Kidney (tissue), 13 donors: ENCODE measurements at regions not wholly inside any gene's neighbourhood (a gene's known extent, or its start where the extent isn't known, plus 50 kb on each side); places are given as distances from the start of the nearest gene placed in this dataset.

Experiments
- DNase-seq, 5 donors: peaks; one replicate each; pipeline ENCODE4 v3.0.0-alpha.2; 2013 to 2020
- FAIRE-seq: peaks from 2 replicates; lab custom pipeline; 2012; peaks lifted over from hg19 to GRCh38; lab: Jason Lieb, UNC
- H3K27ac ChIP-seq, 2 donors: one replicate each; pipeline ENCODE4 v1.7.0; 2013; ENCODE audit warnings: low read depth in 2 of 2, low read length in 2 of 2, inconsistent platforms in 1 of 2
- H3K27me3 ChIP-seq: one replicate; pipeline ENCODE4 v1.7.1; 2013; ENCODE audit warnings: low read length, inconsistent platforms; ENCODE audit not compliant: control insufficient read depth, insufficient read depth
- H3K36me3 ChIP-seq, 3 donors: one replicate each; pipeline versions ENCODE4 v1.7.0 to v1.7.1; 2013; ENCODE audit warnings: low read length in 3 of 3, control low read depth in 1 of 3, inconsistent platforms in 1 of 3; ENCODE audit not compliant: insufficient read depth in 3 of 3, control insufficient read depth in 2 of 3
- H3K4me1 ChIP-seq, 3 donors: one replicate each; pipeline versions ENCODE4 v1.7.0 to v1.7.1; 2013; ENCODE audit warnings: low read length in 3 of 3, inconsistent platforms in 1 of 3, low read depth in 1 of 3; ENCODE audit not compliant: control insufficient read depth in 2 of 3, insufficient read depth in 2 of 3
- H3K4me3 ChIP-seq, 3 donors: one replicate each; pipeline versions ENCODE4 v1.7.0 to v1.8.1; 2013; ENCODE audit warnings: low read length in 3 of 3, control low read depth in 1 of 3, inconsistent platforms in 1 of 3
- H3K9ac ChIP-seq, 3 donors: one replicate each; pipeline versions ENCODE4 v1.7.0 to v1.7.1; 2013; ENCODE audit warnings: low read length in 3 of 3, control low read depth in 1 of 3, inconsistent platforms in 1 of 3
- H3K9me3 ChIP-seq, 3 donors: one replicate each; pipeline versions ENCODE4 v1.7.0 to v1.7.1; 2013; ENCODE audit warnings: low read length in 3 of 3, control low read depth in 1 of 3, inconsistent platforms in 1 of 3; ENCODE audit not compliant: control insufficient read depth in 2 of 3, insufficient read depth in 1 of 3
- intact Hi-C: fragments of 100-400 bp; cut with DNase I; formaldehyde crosslinking; loops from one replicate; pipeline ENCODE4 v1.11.1; 2022
- TF ChIP-seq, protein P1 (sequence below): IDR thresholded peaks from 3 replicates; pipeline ENCODE4 v1.5.1; 2012; ENCODE audit warnings: mild to moderate bottlenecking, moderate library complexity, borderline replicate concordance; ENCODE audit not compliant: insufficient read depth; ENCODE audit errors: extremely low read depth
- donor health status: control.
- donor health status: control.
- donor health status: control.
- donor health status: control.
- donor health status: control.
- donor health status: DM: yes; HTN: yes; CAD: no.
- donor health status: Normal renal cell carcinoma (clear cell type).

DNA sequence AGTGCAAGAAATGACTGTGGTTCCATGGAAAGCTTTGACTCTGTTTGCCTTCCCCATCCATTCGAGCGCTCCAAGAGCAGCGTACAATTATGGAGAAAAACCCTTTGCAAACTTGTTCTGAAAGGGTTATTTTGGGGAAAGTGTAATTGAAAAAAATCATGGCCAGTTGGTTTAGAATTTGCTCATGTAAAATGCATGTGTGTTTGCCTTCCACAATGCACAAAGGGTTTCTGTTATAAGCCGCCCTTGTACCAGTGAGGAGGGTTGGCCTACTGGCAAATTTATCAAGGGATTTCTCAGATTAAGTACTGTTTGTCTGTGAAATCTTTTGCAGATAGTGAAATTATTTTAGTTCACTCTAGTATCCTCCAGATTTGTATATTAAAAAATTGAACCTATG is 62.7 kb upstream of the PELI2 start:
- TF ChIP-seq, protein P1, sequence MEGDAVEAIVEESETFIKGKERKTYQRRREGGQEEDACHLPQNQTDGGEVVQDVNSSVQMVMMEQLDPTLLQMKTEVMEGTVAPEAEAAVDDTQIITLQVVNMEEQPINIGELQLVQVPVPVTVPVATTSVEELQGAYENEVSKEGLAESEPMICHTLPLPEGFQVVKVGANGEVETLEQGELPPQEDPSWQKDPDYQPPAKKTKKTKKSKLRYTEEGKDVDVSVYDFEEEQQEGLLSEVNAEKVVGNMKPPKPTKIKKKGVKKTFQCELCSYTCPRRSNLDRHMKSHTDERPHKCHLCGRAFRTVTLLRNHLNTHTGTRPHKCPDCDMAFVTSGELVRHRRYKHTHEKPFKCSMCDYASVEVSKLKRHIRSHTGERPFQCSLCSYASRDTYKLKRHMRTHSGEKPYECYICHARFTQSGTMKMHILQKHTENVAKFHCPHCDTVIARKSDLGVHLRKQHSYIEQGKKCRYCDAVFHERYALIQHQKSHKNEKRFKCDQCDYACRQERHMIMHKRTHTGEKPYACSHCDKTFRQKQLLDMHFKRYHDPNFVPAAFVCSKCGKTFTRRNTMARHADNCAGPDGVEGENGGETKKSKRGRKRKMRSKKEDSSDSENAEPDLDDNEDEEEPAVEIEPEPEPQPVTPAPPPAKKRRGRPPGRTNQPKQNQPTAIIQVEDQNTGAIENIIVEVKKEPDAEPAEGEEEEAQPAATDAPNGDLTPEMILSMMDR = no peak
- Histone ChIP-seq H3K9ac (no peak overlapping the region), H3K4me1 (peaks cover 0 to 3% (median 0%) of the 10 kb centered on the region in 3 donors), H3K27me3 (no peaks in the 10 kb centered on the region), H3K36me3 (no peaks in the 10 kb centered on the region), H3K9me3 (no peaks in the 10 kb centered on the region), H3K4me3 (no peak overlapping the region), H3K27ac (no peak overlapping the region)
- no peak for DNase-seq
- no peak for FAIRE-seq
- intact Hi-C loops = no loop called here

DNA sequence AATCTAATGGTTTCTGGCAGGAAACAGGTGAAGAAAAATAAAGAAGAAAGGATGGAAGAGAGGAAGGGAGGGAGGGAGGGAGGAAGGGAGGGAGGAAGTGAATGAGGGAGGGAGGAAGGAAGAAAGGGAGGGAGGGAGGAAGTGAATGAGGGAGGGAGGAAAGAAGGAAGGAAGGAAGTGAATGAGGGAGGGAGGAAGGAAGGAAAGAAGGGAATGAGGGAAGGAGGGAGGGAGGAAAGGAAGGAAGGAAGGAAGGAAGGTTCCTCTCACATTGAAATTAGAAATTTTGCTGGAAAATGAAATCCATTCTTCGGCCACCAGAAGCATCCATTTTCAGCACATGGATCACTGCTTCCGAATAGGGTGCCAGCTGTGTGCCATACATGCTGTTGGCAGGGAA is 62.2 kb upstream of the PELI2 start:
- TF ChIP-seq, protein P1 = no peak
- FAIRE-seq (no peak), DNase-seq (no peak)
- Histone ChIP-seq H3K4me1 (peaks cover 0 to 3% (median 0%) of the 10 kb centered on the region in 3 donors), H3K27me3 (no peaks in the 10 kb centered on the region), H3K27ac (no peak overlapping the region), H3K9me3 (no peaks in the 10 kb centered on the region), H3K36me3 (no peaks in the 10 kb centered on the region), H3K4me3 (no peak overlapping the region), H3K9ac (no peak overlapping the region)
- intact Hi-C loops = no loop called here

DNA sequence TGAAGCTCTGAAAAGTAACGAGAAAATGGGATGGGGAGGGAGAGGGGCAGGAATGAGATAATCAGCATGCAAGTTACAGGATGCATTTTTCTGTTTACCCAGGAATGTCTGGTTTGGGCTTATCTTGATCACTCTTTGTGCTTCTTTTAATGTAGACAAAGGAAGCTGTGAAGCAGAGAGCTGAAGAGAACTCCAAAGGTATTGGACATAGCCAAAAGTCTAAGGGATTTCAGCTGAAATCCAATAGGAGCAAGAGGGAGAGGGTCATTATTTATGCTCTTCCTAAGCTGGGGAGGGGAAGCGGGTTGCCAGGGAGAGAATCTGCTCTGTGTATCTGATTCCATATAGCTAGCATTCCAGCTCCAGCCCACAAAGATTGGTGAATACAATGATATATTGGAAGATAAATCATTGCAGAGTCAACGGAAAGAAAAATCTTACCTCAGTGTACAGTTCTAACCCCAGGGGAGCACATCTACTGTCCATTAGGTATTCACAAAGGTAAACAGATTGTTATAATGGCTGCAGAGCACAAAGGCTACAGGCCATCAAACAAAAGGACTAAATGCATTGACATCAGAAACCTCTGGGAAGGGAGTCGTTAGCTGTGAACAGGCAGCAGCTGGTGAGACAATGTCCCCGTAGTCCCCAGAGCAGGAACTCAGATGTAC is 61.0 kb upstream of the PELI2 start:
- Histone ChIP-seq H3K4me3 (no peak overlapping the region), H3K36me3 (no peaks in the 10 kb centered on the region), H3K27ac (no peak overlapping the region), H3K4me1 (peaks cover 0 to 3% (median 0%) of the 10 kb centered on the region in 3 donors), H3K27me3 (no peaks in the 10 kb centered on the region), H3K9ac (no peak overlapping the region), H3K9me3 (no peaks in the 10 kb centered on the region)
- DNase-seq (peak in 3 of 5 donors; percentile 37 to 87 (median 71)), FAIRE-seq (no peak)
- TF ChIP-seq, protein P1 = no peak
- intact Hi-C loops = no loop called here
